Natural killer cell (primary cell): ENCODE measurements at regions not wholly inside any gene's neighbourhood (a gene's known extent, or its start where the extent isn't known, plus 50 kb on each side); places are given as distances from the start of the nearest gene placed in this dataset.

Source experiments
- ATAC-seq, 3 donors: fragments of 150-1000 bp in 2 of 3; fragments of 200-7000 bp in 1 of 3; cut with Tn5 transposase; 1 replicate in 1 of 3; 2 replicates in 2 of 3; pipeline ENCODE4 v1.10.0; 2021; ENCODE audit warnings: mild to moderate bottlenecking in 2 of 3, moderate library complexity in 2 of 3
- DNase-seq, 2 donors: peaks; one replicate each; pipeline versions ENCODE4 v3.0.0 to v3.0.0-alpha.2; 2013 to 2021; ENCODE audit warnings: mixed read lengths in 1 of 2
- H3K27ac ChIP-seq: one replicate; pipeline ENCODE4 v1.5.1; 2013; ENCODE audit warnings: mild to moderate bottlenecking, low read length
- H3K27me3 ChIP-seq: one replicate; pipeline ENCODE4 v1.6.1; 2013; ENCODE audit warnings: low read length; ENCODE audit not compliant: control insufficient read depth, insufficient read depth
- H3K36me3 ChIP-seq: one replicate; pipeline ENCODE4 v1.6.1; 2013; ENCODE audit warnings: low read length; ENCODE audit not compliant: control insufficient read depth, insufficient read depth
- H3K4me1 ChIP-seq: one replicate; pipeline ENCODE4 v1.6.1; 2013; ENCODE audit warnings: low read length; ENCODE audit not compliant: control insufficient read depth, insufficient read depth
- H3K4me3 ChIP-seq: one replicate; pipeline ENCODE4 v1.5.1; 2013; ENCODE audit warnings: low read length
- H3K9me3 ChIP-seq: one replicate; pipeline ENCODE4 v1.6.1; 2013; ENCODE audit warnings: low read length; ENCODE audit not compliant: control insufficient read depth, insufficient read depth
- H3K27ac Mint-ChIP-seq, 2 donors: one replicate each; pipeline ENCODE4 v1.8.0; 2022; ENCODE audit warnings: mild to moderate bottlenecking in 2 of 2, mixed read lengths in 2 of 2, moderate library complexity in 1 of 2
- H3K27me3 Mint-ChIP-seq, 2 donors: one replicate each; pipeline ENCODE4 v1.8.0; 2022; ENCODE audit warnings: low read depth in 2 of 2, mixed read lengths in 2 of 2
- H3K36me3 Mint-ChIP-seq: one replicate; pipeline ENCODE4 v1.8.0; 2022; ENCODE audit warnings: mixed read lengths
- H3K4me1 Mint-ChIP-seq, 2 donors: one replicate each; pipeline ENCODE4 v1.8.0; 2022; ENCODE audit warnings: mixed read lengths in 2 of 2
- H3K4me3 Mint-ChIP-seq: one replicate; pipeline ENCODE4 v1.8.0; 2022; ENCODE audit warnings: mild to moderate bottlenecking, moderate library complexity, mixed read lengths
- H3K9me3 Mint-ChIP-seq, 2 donors: one replicate each; pipeline ENCODE4 v1.8.0; 2022; ENCODE audit warnings: mixed read lengths in 2 of 2
- CTCF ChIP-seq: fragments of 200-600 bp; IDR thresholded peaks from one replicate; pipeline ENCODE4 v1.8.0; 2022; ENCODE audit warnings: antibody characterized with exemption
- WGBS: methylation state at CpG from one replicate; pipeline ENCODE4 v1.1.7; 2013; ENCODE audit warnings: missing lambda C conversion rate; ENCODE audit not compliant: insufficient coverage; 5-methylcytosine and 5-hydroxymethylcytosine counted together
- intact Hi-C: fragments of 100-400 bp; cut with micrococcal nuclease; formaldehyde crosslinking; loops from one replicate; pipeline ENCODE4 v1.14.2; 2022

- ATAC-seq (no peak), DNase-seq (no peak)
- WGBS: 94% methylated on average over 11 of the region's 11 CpGs
- Mint-ChIP-seq H3K27ac (no peak overlapping the region), H3K9me3 (no peaks in the 10 kb centered on the region), H3K4me1 (no peaks in the 10 kb centered on the region), H3K4me3 (no peak overlapping the region), H3K27me3 (peaks cover 0 to 3% of the 10 kb centered on the region in 2 donors), H3K36me3 (no peaks in the 10 kb centered on the region)
- H3K27me3 ChIP-seq: no peaks in the 10 kb centered on the region
- no peaks in the 10 kb centered on the region for H3K4me1 ChIP-seq
- H3K9me3 ChIP-seq: no peaks in the 10 kb centered on the region
- H3K27ac ChIP-seq: no peak overlapping the region
- TF ChIP-seq CTCF: no peak
- intact Hi-C loops: no loop called here
- no peaks in the 10 kb centered on the region for H3K36me3 ChIP-seq
- no peak overlapping the region for H3K4me3 ChIP-seq
These were observed 251.7 kb upstream of the B3GAT1 start for GRCh38 chr11:134663506-134664313.

DNA sequence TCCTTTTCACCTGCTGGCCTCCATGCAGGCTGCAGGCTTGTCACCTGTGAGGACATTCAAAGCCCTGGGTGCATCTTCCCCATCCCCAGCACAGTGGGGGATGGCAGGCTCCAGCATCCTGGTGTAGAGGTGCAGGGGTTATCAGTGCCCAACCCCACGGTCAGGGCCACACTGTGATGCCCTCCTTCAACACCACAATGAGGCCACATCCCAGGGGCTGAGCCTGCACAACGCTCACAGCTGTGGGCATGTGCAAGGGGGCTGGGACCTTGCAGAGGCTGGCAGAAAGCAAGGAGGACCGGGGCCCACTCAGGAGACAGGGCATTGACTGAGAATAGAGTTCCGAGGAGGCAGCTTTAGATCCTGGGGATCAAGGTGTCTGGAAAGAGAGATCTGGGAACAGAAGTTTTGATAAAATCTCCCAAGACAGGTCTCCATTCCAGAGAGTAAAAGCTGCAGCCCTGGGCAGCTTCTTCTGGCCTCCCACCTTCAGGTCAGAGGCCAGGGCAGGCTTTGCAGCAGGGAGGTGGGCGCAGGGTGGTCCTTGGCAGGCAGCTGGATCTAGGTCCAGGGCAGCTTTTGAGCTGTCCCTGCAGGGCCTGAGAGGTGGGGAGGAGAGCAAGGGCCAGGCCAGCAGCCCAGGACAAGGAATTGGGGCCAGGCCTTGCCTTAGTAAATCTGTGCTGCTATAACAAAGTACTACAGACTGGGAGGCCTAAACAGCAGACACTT is 250.8 kb upstream of the B3GAT1 start:
- Mint-ChIP-seq H3K36me3 (no peaks in the 10 kb centered on the region), H3K4me1 (no peaks in the 10 kb centered on the region), H3K4me3 (no peak overlapping the region), H3K9me3 (no peaks in the 10 kb centered on the region), H3K27me3 (peaks cover 0 to 3% of the 10 kb centered on the region in 2 donors), H3K27ac (no peak overlapping the region)
- intact Hi-C loops: no loop called here
- Histone ChIP-seq H3K27me3 (no peaks in the 10 kb centered on the region), H3K4me3 (no peak overlapping the region), H3K4me1 (no peaks in the 10 kb centered on the region), H3K36me3 (no peaks in the 10 kb centered on the region), H3K27ac (no peak overlapping the region), H3K9me3 (no peaks in the 10 kb centered on the region)
- no peak for TF ChIP-seq CTCF
- ATAC-seq: no peak
- 77% methylated on average over 5 of the region's 5 CpGs for WGBS
- no peak for DNase-seq

DNA sequence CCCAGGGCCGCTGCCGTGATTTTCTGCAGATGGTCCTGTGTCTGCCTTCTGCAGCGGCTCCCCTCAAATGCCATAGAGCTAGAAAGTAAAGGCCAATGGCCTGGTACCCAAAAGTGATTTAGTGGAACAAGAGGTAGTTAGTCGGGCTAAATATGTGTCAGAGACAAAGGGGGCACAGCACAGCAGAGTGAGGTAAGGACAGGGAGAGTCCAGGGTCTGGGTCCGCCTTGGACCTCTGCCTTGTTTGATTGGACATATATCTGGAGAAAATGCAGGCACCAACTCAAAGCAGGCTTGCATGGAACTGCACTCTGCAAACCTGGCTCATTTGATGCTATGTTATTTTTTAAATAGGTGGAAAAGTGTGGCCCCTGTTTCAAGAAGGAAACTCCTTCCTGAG is 249.6 kb upstream of the B3GAT1 start:
- ATAC-seq (no peak), DNase-seq (no peak)
- Mint-ChIP-seq H3K27ac (no peak overlapping the region), H3K36me3 (no peaks in the 10 kb centered on the region), H3K27me3 (peaks cover 0 to 3% of the 10 kb centered on the region in 2 donors), H3K4me1 (no peaks in the 10 kb centered on the region), H3K9me3 (no peaks in the 10 kb centered on the region), H3K4me3 (no peak overlapping the region)
- no peak for TF ChIP-seq CTCF
- Histone ChIP-seq H3K4me1 (peaks cover 4% of the 10 kb centered on the region), H3K27ac (no peak overlapping the region), H3K27me3 (no peaks in the 10 kb centered on the region), H3K4me3 (no peak overlapping the region), H3K9me3 (no peaks in the 10 kb centered on the region), H3K36me3 (no peaks in the 10 kb centered on the region)
- intact Hi-C loops: no loop called here
- 90% methylated on average over 5 of the region's 5 CpGs for WGBS
